GM19372 (cell line): ENCODE measurements at regions not wholly inside any gene's neighbourhood (a gene's known extent, or its start where the extent isn't known, plus 50 kb on each side); places are given as distances from the start of the nearest gene placed in this dataset.

ENCODE experiments used
- ATAC-seq: cut with Tn5 transposase; IDR thresholded peaks from one replicate; pipeline ENCODE4 v1.9.1; 2021; ENCODE audit warnings: mild to moderate bottlenecking, low read depth, moderate library complexity; ENCODE audit not compliant: unreplicated experiment

DNA sequence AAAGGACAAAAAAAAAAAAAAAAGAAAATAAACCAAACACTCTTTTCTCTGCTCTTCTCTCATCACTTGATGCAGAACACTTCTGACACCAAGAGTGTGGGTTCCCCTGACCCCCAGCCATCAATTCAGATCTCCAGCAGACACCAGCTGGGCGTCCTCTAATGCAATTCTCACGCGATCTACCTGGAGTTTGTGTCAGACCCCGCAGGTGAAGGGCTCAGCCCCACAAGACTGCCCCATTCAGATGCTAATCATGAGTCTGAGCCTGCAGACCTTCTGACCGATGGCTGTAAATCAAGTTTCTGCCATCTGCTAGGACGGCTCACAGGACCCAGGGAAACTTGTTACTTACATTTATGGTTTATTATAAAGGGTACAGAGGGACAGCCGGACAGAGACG, 133.6 kb upstream of the C1orf174 start:
- ATAC-seq, result no peak

DNA sequence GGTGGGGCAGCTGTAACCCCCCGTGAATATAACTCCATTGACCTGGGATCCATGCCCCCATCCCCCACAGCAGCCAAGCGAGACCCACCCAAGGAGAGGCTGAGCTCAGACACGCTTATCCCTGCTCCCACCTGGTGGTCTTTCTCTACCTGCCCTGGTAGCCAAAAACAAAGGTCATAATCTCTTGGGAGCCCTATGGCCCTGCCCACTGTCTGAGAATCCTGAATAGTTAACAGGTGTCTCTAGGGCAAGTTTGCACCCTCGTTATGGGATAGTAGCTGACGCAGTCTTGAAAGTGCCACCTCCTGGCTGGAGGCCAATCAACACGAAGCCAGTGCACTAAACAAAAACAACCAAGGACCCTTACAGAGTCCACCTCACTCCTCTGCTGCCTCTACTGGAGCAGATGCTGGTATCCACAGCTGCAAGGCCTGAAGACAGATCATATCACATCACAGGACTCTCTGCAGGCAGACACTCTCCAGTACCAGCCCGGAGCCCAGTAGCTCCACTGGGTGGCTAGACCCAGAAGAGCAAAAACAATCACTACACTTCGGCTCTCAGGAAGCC, 134.3 kb upstream of the C1orf174 start:
- ATAC-seq, result no peak

DNA sequence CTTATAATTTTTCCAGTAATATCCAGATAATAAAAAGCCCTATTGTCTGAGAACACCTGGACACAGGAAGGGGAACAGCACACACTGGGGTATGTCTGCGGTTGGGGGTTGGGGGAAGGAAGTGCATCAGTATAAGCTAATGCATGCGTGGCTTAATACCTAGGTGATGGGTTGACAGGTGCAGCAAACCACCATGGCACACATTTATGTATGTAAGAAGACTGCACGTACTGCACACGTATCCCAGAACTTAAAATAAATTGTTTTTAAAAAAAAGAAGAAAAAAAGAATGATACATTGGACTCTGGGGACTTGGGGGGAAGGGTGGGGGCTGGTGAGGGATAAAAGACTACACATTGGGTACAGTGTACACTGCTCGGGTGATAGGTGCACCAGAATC, 144.9 kb upstream of the C1orf174 start:
- ATAC-seq, result no peak

DNA sequence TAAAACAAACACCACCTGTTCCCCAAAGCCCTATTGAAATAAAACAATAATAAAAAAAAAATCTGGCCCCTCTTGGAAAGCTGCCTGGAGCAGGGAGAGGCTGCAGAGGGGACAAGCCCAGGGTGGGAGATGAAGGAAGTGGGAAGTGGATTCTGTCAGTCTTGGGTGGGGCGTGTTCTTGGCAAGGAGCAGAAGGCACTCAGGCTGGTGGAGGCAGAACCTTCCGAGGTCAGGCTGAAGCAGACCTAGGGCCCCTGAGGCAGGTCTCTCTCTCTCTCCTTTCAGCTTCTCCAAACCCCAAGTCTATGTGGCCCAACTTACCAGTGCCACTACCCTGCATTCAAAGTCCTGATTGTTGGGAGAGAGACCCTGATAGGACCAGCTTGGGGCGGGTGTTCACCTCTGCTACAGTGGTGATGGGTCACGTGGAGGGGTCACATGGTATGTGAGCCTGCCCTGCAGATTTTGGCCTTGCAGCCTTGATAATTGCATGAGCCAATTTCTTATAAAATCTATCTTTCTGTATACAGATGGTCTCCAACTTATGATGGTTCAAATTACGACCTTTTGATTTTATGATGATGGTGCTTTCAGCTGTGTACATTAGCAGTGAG, 145.4 kb upstream of the C1orf174 start:
- ATAC-seq, result no peak

DNA sequence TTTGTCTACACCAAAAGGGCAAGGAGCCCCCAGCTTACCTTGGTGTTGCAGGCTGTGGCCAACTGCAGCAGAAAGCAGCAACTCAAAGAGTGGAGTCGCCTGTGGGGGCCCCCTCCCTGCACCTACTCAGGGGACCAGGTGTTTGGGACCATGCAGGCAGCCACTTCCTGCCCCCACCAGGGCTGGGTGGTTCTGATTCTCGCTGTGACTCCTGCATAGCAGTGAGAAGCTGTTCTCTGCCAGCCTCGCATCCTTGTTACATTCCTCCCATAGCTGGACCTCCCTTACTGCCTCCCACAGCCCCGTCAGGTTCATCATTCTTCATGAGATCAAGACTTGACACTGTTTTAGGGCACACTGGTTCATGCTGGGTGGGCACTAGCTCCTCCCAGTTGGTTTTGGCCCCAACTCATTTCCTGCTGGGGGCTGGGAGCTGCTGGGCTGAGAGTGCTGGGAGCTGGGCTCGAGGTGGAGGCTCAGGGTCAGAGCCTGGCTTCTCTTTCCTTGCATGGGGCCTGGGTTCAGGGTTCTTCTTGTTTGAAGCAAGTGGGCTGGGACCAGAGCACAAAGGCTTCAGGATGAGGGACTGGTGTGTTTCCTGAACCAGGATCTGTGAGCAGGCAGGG, 146.9 kb upstream of the C1orf174 start:
- no peak for ATAC-seq

DNA sequence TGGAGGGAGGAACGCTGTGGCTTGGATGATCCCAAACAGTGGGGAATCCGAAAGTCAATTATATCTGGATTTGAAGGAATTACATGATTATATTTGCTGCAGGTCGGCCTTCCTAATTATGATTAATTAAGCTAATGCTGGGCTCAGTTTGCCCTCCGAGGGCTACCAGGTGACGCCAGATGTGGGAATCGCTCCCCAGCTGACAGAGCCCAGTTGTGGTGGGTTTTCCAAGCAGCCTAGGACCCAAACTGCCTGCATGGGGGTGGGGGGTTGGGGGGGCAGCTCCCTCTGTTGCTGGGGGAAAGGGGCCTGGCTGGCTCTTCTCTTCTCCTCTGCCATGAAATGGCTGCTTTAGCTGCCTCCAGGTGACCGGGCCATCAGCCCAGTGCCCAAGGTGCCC, 147.6 kb upstream of the C1orf174 start:
- no peak for ATAC-seq

DNA sequence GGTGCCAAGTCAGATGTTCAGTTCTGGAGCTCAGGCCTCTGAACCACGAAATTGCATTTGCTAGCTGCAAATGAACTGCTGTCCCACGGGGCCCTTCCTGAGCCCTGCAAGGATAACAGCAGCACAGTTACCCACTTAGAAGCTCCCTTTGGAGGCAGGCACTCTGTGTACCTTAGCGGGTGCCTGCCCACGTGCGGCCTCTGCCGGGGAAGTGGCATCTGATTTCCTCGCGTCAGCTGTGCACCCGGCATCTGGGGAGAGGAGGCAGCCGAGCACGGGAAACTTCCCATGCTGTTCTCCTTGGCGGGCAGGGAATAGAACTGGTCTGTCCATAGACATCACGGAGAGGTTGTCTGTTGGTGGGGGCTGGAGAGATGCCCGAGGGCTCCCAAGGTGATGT, 148.0 kb upstream of the C1orf174 start:
- no peak for ATAC-seq

DNA sequence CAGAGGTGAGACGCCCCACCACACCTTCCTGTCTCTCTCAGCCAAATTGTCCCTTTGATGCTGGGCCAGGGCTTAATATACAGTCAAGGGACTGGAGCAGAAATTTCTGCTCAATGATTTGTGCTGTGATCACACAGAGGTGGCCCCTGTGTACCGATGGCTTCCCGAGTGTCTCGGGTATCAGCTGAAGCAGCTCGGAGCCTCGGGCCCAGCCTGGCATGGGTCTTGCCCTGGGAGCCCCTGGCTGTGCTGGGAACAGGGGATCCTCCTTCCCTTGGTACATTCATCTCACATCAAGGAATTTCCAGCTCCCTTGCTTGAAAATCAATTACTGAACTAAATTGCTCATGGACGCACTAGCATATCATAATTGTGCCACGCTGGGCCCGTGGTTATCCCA, 148.8 kb upstream of the C1orf174 start:
- ATAC-seq, result no peak

DNA sequence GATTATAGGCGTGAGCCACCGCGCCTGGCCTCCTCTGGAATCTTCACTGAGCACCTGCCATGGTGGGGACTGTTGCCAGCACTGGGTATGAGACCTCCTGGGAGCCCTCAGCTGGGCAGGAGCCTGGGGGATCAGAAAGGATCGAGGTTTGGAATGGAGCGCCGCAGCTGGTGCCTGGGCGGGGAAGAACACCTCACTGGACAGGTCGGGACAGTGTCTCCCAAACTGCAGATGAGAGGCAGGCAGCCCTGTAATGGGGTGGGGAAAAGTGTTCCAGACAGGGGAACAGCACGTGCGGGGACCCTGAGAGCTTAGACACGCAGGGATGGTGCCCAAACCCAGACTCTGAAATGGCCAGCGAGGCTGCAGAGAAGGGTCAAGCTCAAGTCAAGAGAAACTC, 150.9 kb upstream of the C1orf174 start:
- no peak for ATAC-seq

DNA sequence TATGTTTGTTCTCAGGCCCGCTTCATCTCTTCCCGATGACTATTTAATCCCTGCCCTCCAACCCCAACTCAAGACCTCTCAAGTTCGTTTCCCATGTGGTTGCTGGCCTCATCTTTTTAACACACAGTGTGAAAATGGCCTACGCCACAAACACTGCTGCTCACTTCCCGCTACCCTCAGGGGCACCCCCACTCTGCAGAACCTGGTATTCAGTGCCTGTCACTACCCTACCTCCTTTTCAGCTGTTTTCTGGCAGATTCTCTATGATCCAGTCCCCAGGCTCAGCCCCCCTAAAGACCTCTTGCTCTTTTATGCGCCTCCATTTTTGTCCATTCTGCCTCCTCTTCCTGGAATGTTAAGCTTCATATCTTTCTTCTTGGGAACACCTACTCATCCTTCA, 152.6 kb upstream of the C1orf174 start:
- no peak for ATAC-seq

DNA sequence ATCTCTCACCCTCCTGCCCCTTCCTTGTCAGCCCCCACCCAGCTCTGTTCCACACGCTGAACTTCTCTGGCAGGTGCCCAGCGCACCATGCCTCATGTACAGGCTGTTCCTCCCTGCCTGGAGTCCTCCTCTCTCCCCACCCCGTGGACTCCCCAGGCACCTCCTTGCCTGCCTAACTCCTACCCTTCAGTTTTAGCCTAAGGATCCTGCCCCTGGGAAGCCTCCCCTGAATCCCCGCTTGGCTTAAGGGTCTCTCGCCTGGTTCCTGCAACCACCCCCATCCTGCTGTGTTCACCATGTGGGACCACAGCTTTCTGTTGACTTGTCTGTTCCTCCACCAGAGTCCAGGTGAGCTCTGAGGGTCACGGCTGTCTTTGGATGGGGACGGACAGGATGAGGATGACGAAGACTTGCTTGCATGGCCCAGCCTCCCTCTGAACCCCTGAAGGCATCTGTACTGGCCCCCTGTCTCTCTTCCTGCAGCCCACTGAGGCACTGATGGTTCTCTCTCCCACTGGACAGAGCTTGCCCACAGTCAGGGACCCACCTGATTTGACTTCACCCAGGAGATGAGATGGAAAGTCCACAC, 153.2 kb upstream of the C1orf174 start:
- ATAC-seq, result no peak

DNA sequence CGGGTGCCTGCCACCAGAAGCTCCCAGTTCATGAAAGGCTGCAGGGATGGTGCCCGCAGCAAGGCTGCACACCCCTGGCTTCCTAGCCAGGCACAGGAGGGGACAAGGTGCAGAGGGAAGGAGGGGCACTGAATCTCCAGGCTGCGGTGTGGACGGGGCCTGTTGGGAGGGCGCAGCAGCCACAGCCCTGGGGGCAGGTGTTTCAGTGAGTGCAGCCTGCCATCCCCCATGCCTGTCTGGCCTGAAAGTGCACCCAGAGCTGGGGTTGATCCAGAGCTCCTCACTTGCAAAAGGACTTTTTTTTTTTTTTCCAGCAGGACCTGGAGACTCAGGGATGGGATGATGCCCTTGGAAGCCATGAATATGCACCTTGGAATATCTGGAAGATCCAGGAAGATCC, 153.7 kb upstream of the C1orf174 start:
- ATAC-seq, result no peak

DNA sequence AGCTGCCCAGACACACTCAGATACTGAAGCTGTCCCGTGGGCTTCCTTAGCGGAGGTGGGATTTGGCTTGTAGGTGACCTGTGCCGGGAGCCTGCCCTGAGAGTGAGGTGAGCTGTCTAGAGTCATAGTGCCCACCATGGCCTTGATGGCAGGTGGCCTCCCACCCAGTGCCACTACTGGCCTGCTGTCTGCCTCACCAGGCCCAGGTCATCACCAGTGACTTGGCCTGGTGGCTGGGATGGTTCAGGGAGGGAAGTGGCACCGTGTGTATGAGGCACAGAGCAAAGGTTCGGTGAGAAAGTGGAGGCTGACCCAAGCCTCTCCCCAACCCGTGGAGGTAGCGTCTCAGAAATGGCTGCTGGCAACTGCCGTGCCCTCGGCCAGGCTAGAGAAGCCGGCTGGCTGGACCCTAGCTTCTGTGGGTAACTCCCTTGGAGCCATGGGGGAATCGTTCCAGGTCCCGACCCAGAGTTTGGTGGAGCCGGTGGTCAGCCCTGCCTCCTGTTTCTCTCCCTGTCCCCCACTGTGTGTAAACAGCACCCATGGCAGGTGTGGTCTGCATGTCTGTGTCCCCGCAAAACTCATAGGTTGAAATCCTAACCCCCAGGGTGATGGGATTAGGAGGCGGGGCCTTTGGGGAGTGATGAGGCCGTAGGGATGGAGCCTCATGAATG, 155.4 kb upstream of the C1orf174 start:
- no peak for ATAC-seq

DNA sequence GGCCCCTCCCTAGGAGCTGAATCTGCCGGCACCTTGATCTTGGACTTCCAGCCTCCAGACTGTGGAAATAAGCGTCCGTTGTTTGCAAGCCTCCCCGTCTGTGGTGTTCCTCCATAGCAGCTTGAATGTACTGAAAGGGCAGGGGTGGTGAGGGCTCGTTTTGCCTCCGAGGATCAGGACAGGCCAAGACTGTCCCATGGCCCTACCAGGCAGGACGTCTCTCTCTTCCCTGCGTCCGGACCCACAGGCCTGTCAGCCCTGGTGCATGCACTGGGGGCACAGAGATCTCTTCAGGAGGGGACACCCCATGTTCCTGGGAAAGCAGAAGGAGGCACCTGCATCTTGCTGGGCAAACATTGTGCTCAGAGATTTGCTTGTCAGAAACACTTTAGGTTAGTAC, 156.3 kb upstream of the C1orf174 start:
- no peak for ATAC-seq

DNA sequence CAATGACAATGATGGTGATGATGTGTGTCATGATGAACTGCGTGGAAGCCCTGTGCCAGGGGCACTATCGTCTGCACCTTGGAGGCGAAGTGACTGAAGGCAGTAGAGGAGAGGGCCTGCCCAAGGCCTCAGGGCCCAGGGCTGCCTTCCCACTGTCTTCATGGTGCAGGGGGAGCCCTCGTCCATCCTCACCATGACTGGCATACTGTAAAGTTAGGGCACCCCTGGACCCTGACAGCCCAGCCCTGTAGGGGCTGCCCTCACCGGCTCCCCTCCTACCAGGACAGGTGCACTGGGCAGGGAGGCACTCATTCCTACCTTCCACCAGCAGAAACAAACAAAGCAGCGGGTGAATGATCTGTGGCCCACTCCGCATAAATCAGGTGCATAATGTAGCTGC, 156.9 kb upstream of the C1orf174 start:
- ATAC-seq, result no peak

DNA sequence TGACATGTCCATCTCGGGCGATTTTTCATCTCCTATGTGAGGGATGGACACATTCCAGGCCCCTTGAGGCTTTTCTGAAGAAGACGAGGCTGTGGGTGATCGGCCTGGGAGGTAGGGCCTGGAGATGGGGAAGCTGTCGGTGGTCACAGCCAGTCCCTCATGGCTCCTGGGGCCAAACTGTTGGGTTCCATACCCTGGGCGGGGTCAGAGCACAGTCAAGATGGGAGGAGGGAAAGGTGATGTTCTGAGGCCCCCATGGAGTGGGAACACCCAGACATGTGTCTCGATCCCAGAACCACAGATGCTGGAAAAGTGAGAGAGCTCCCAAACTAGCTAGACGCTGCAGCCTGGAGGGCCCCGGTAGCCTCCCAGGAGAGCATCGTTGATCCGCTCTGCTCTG, 157.5 kb upstream of the C1orf174 start:
- no peak for ATAC-seq

DNA sequence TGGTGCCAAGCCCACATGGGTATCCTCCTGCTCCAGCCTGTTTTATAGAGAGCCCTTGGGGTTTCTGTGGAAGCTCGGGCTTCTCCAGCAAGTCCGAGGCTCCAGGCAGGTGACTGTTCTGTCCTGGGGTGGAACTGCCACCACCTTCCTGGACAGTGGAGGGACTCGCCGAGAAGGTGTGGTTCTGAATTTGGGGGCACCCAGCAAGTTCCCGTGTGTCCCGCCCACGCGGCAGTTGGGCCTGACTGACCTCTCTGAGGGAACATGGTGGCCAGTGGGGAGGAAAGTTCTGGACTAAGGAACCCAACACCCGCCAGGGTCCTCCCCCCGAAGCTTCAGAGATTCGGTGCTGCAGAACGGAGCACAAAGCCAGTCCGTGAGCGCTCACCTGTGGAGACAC, 158.1 kb upstream of the C1orf174 start:
- ATAC-seq, result no peak

DNA sequence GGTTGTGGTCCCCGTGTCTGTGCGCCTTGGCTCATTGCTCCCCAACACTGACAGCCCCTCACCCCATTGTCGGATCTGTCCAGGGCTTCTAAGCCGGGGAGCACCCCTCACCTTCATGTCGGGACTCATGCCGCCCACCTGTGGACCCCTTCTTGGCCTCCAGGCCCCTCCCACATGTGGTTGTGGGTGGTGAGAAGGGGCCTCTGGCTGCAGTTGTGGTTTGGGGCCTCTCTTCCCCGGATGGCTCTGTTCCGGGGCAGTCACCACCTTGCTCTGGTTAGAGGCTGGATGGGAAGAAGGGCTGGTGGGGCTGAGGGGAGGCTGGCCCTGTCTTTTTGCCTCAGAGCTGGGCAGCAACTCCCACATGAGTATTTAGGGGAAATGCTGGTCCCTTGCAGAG, 158.6 kb upstream of the C1orf174 start:
- ATAC-seq, result no peak

DNA sequence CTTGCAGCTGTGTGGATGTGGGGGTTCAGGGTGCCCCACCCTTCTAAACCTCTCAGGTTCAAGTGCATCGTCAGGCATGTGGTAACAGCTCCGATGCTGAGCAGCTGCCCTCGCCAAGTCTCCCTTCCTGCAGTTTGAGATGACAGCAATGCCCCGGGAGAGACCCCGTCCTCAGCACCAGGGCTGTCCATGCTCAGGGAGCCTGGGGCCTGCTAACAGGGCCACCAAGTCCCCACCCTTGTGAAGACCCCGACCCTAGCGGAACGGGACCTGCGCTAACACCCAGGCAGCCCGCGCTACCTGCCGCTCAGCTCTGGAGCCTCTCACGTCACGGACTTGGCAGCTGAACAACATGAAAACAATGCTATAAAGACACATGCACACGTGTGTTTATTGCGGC, 159.2 kb upstream of the C1orf174 start:
- ATAC-seq, result no peak

DNA sequence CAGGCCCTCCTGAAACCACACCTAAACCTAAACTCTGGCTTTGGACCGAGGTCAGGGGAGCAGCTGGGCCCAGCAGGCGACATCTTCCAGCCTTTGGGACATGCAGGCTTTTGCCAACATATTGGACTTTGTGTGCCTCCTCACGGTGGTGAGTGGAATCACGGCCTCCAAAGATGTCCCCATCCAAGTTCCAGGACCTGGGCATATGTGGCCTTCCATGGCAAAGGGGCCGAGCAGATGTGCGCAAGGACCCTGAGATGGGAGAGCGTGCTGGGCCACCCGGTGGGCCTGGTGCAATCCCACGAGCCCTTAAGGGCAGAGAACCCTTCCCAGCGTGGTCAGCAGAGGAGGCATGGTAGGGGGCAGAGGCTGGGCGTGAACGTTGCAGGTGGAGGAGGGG, 160.8 kb upstream of the C1orf174 start:
- no peak for ATAC-seq

DNA sequence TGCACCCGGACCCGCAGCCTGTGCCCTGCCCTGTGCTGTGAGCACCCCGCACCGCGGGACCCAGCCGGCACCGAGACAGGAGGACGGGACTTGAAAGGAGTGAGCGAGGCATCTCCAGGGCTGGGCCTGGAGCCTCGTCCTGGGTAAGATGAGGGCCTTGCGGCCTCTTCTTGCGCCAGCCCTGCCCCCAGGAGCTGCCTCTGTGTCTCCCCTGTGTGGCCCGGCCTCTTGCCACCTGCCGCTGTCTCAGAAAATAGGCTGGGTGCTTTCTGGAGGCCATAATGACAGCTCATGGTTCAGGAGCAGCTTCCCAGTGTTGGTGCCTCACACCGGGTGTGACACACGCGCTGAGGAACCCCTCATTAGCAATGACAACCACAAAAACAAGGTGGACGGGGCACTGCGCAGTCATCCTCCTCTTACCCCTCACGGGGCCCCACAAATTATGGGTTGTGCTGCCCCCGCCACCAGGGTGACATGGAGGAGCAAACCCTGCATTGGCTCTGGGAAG, 161.5 kb upstream of the C1orf174 start:
- ATAC-seq, result no peak
